SH-SY5Y (cell line): ENCODE measurements at regions not wholly inside any gene's neighbourhood (a gene's known extent, or its start where the extent isn't known, plus 50 kb on each side); places are given as distances from the start of the nearest gene placed in this dataset.

ENCODE experiments used
- GATA2 ChIP-seq: IDR thresholded peaks from 2 replicates; pipeline ENCODE4 v1.6.1; 2011; ENCODE audit warnings: mild to moderate bottlenecking, low read depth, low read length
- GATA3 ChIP-seq: IDR thresholded peaks from 2 replicates; pipeline ENCODE4 v1.6.1; 2011; ENCODE audit warnings: low read depth, mild to moderate bottlenecking, low read length, moderate library complexity

DNA sequence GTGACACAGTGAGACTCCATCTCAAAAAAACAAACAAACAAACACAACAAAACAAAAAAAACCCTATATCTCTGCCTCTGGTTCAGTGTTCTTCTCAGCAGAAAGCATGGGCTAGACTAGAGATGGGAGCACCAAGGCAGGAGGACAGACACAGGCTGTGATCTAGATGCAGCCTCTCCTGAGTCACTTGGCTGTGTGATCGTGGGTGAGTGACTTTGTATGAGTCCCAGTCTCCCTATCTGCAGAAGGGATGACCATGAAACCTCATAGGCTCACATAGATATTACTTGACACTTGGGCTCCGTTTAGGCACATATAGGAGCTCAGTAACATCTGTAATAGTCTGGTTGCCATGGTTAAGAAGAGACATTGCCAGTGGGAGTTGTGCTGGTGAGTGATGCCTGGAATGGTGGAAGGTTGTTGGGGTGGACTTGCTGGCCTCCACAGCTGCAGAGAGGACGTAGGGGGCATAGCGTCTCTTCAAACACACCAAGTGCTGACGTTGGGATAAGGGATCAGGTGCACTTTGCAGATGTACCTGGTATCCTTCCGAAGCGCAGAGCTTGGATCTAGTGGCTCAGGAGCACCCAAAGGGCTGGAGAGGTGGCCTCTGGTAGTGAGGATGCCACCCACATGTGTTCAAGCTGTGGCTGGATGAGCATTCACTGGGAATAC, 318.9 kb upstream of the HS6ST1 start:
- no peak for TF ChIP-seq GATA3
- no peak for TF ChIP-seq GATA2

DNA sequence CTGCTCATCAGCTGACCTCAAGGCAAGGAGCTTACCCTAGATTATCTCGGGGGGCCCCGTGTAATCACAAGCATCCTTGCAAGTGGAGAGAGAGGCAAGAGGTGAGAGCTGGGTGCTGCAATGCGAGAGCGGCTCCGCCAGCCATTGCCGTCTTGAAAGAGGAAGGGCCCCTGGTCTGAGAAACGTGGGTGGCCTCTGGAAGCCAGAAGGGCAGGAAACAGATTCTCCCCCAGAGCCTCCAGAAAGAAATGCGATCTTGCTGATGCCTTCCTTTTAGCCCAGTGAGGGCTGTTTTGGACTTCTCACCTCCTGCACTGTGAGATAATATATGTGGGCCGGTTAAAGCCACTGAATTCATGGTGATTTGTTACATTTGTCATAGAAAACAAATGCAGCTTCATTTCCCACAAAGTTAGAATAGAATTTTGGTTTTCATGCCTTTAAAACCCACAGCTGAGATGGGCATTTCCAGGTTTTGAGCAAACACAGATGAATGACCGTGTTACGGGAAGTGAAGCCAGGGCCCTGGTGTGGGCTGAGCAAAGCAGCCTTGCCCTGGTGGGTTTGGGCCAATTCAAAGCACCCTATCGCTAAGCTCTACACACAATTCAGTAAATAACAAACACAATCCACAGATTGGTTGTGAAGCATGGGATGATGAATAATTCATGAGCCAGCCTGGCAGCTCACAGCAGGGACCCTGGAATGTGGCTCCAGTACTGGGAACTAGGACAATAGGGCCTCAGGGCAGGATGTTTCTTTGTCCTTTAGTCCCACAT, 319.9 kb upstream of the HS6ST1 start:
- TF ChIP-seq GATA2: no peak
- TF ChIP-seq GATA3: no peak

DNA sequence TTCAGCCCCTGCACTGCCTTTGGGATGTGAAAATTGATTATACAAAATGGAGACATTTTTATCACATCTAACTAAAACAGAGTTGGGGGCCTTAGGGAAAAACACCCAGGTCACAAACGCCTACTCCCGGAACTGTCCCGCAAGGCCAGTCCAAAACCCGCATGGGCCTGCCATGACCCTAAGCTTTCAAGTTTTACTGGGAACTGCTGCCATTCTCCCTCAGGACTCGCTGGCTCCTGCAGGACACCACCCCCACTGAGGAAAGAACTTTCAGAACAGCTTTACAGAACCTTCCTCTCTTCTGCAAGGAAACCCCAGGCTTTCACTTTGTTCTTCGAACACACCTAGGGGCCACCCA, 320.4 kb upstream of the HS6ST1 start:
- TF ChIP-seq GATA2 (no peak), GATA3 (no peak)

DNA sequence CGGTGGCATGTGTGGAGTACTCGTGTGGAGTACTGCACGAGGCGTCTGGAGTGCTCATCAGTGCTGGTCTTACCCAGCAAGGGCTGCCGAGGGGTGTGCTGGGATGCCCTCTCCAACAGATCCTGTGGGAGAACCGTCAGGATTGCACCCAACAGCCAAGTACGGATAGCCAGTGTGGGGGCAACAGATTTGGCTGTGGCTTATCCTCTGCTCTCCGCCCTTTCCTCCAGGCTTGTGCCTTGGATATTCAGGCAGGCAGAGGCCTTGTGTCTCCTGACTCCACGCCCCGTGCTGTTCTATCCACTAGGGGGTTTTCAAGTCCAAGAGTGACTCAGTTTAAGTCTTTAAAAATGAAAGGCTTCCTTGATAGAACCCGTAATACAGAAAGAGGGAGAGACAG, 321.0 kb upstream of the HS6ST1 start:
- TF ChIP-seq GATA2: no peak
- no peak for TF ChIP-seq GATA3

DNA sequence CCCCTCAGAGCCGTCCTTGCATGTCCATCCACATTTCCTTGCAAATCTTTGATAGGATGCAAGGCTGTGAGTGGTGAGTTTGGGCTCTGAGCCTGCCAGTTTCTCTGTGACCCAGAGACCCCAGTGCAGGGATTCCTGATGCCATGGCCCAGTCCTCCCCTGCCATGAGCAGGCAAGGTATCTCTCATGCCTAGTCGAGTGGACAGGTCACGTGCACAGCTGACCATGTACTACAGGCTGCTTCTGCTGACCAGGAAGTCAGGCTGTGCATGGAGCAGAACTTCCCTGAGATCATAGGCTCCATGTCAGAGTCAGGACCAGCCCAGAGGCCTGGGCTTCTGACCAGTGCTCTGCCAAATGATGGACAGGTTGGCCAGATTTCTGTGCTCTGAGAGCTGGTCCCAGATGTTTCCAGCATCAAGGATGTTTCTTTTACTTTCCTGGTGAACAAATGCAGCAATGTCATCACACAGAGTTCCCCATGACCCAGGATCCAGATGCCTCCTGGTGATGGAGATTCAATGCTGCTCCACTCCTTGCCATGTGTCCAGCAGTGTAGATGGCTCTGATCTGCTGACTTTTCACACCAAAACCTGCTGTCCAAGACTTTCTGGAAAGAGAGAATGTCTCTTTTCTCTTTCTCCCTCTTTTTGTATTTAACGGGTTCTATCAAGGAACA, 321.6 kb upstream of the HS6ST1 start:
- TF ChIP-seq GATA3 (no peak), GATA2 (no peak)

DNA sequence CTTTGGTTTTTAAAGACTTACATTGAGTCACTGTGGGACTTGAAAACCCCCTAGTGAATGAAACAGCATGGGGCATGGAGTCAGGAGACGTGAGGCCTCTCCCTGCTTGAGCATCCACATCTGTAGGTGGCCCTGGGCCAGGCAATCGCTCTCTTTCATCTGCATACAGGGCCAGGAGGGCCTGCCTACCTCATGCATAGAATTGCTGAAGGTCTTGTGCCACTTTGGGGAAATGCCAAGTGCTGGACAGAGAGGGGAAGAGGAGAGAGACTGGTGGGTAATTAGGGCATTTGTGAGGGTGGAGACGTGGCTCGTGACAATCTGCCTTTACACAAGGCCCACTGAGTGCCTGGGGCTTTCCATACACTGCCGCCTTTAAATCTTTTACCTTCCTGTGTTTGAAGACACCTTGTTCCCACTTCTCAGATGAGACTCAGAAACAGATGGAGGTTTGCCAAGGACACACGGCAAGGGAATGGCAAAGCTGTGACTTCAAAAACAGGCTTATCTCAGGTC, 322.2 kb upstream of the HS6ST1 start:
- no peak for TF ChIP-seq GATA3
- TF ChIP-seq GATA2: no peak

DNA sequence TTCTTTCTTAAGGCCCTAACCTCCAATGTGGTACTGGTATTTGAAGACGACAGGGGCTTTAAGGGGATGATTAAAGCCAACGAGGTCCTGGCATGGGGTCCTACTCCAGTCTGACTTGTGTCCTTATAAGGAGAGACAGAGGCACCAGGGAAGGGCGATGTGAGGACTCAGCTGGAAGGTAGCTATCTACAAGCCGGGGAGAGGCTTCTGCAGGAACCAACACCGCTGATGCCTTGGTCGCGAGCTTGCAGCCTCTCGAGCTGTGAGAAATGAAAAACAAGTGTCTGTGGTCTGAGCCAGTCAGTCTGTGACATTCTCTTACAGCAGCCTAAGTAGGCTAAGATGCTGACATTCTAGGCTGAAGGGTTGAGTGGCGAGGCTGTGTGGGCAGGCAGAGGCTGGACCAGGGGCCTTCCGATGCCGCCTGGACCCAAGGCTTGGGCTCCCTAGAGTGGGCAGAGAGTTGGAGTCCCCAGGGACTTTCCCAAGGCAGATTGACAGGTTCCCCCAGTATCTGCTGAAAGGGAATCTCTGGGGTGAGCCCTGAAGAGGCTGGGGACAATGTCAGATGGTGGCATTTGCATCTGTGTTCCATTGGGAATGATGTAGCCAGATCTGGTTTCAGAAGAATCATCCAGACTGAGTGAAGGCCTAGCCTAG, 322.9 kb upstream of the HS6ST1 start:
- TF ChIP-seq GATA2 (no peak), GATA3 (no peak)

DNA sequence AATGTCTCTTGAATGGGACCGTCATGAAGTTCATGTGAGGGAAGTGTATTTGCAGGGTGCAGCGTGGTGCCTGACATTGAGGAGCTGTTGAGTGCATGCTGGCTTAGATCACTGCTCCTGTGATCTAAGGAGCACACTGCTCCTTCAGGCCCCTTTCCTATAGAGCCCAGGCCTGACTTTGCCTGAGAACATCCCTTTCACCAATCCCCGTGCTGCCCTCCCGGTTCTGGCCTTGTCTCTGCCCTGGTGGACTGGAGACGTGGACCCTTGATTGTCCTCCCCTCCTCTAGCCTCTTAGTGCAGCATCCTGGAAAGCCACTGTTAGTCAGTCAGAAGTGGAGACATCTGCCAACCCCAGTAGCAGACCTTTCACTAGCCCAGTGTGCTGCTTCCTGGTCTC, 323.6 kb upstream of the HS6ST1 start:
- no peak for TF ChIP-seq GATA2
- no peak for TF ChIP-seq GATA3

DNA sequence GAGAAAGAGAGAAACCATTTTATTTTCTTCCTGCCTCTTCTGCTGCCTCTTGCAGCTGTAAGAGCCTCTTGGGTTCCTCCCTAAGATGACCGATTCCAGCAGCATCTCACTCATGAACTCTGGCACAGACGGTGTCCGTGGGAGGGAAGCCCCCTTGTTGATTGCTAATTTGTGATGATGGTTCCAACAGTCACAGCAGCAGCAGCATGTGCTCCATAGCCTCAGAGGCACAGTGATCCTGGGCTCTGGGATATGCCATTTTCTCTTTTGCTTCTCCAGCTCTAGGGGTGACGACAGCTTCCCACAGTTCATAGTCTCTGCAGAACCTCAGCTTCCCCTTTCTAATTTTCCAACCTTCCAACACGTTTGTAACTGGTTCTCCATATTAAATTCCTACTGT, 324.2 kb upstream of the HS6ST1 start:
- TF ChIP-seq GATA2 (no peak), GATA3 (no peak)

DNA sequence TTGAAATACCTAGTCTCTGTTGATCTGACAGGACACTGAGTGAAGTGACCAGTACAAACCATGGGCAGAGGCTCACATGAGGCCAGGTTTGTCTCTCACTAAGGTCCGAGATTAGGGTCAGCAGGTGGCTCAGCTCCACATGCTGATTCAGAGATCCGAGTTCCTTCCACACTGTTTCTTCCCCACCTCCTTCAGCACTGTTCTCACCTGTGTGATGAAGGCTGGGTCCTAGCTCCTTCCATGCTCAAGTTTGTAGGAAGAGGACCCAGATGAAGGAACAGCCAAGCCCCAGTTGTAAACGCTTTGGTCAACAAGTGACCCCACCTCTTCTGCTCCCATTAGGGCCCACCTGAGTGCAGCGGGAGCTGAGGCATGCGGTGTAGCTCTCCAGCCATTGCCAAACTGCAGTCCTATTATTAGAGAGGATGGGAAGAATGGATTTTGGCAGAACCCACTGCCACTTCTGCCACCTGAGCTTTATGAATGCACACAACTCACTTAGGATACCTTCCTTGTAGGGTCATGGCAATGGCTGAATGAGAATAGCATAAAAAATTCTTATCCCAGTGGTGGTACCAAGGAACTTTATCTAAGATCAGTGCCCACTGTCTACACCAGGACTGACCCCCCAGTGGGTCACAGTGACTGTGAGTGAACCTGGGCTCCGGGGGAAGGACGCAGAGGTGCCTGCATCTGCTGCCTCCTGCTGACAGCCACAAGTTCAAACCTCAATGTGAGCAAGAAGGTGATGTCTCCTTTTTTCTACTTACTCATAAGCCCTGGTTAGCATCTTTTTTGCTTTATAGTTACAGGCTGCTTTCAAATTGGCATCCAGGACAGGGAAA, 324.8 kb upstream of the HS6ST1 start:
- no peak for TF ChIP-seq GATA3
- no peak for TF ChIP-seq GATA2

DNA sequence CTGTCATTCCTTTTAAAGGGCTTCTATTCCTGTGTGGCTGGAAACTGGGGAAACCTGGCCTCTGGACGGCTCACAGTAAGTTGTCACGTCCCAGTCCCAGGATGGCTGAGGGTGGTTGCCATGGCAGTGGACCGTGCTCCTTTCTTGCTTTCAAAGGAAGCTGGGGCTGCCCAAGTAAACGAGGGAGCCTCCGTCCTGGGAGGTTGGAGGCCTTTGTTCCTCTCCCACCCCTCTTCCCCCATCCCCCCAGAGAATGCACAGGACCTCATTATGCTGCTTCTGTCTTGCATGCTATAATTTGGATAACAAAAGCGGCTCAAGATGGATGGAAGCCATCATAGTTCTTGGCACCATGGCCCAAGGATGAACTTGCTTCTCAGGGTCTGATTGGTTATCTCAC, 325.5 kb upstream of the HS6ST1 start:
- no peak for TF ChIP-seq GATA3
- no peak for TF ChIP-seq GATA2

DNA sequence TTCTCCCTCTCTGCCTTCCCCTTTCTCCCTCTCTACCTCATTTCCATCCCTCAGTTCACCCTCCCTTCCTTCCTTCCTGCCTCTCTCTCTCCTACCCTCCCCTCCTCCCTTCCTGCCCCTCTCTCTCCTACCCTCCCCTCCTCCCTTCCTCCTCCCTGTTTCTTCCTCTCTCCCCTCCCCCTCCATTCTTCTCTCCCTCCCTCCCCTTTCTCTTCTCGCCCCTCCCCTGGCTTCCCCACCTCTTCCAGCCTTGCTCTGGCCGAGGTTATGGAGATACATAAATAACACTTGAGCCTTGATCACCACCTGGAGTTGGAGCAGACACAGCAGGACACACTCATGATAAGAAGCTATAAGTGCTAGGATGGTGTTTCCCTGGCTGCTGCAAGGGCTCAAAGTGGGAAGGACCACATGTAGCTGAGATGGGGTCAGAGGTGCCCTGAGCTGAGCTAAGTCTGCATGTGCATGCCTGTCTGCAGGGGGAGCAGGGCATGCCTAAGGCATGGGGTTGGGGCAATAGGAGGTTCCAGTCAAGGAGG, 326.1 kb upstream of the HS6ST1 start:
- no peak for TF ChIP-seq GATA3
- no peak for TF ChIP-seq GATA2

DNA sequence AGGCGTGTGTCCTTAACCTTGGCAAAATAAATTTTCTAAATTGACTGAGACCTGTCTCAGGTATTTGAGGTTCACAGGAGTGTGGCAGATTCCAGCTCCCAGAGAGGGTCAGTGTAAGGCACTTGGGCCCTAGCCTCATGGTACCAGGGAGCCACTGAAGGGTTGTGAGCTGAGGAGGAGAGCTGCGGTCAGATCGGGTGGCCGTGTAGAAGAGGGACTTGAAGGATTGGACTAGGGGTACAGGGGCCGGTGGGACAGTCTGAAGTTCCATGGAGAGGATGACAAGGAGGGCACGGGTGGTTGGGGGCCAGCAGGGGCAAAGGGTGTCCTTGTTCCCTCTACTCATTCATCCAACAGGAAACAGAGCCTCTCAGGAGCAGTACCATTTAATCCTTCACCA, 327.0 kb upstream of the HS6ST1 start:
- TF ChIP-seq GATA3 (no peak), GATA2 (no peak)

DNA sequence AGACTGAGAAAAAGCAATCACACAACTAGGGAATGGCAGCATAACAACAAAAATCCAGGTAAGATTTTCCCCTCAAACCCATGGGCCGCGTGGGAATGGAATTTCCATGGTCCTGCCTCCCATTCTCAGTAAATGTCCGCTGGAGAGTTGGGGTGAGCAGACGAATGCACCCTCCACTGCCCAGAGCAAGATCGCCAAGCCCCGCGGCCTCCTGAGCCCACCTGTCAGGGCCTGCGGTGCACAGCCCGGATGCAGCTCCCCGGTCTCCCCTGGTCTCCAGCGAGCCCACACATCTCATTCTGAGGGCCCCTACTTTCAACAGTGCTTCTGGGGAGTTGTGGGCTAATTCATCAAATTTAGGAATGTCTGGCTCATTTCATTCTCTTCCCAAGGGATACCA, 327.4 kb upstream of the HS6ST1 start:
- TF ChIP-seq GATA2 (no peak), GATA3 (no peak)
